Tibial nerve (tissue), 4 donors: ENCODE measurements at regions not wholly inside any gene's neighbourhood (a gene's known extent, or its start where the extent isn't known, plus 50 kb on each side); places are given as distances from the start of the nearest gene placed in this dataset.
"Not testable (repeated sequence)": the region's sequence is repeated elsewhere in the genome, so short reads cannot be mapped to it uniquely, and the experiment has no call there.

ENCODE experiments used
- DNase-seq, 2 donors: peaks; one replicate each; pipeline ENCODE4 v3.0.0-alpha.2; 2019; ENCODE audit warnings: low spot score in 2 of 2
- H3K27ac ChIP-seq, 4 donors: fragments of 200-600 bp; sonication (generic) in 3 of 4; one replicate each; pipeline ENCODE4 v1.5.1; 2017 to 2019; ENCODE audit warnings: mild to moderate bottlenecking in 1 of 4
- H3K27me3 ChIP-seq, 2 donors: fragments of 200-600 bp; sonication (generic) in 1 of 2; one replicate each; pipeline versions ENCODE4 v1.5.1 to v1.6.0; 2017 to 2019
- H3K36me3 ChIP-seq, 3 donors: fragments of 200-600 bp; sonication (generic); one replicate each; pipeline ENCODE4 v1.5.1; 2018 to 2019
- H3K4me1 ChIP-seq, 4 donors: fragments of 200-600 bp; sonication (generic) in 3 of 4; one replicate each; pipeline ENCODE4 v1.5.1; 2017 to 2019
- H3K4me3 ChIP-seq, 4 donors: fragments of 200-600 bp; sonication (generic) in 3 of 4; one replicate each; pipeline ENCODE4 v1.5.1; 2017 to 2019; ENCODE audit warnings: mild to moderate bottlenecking in 1 of 4, moderate library complexity in 1 of 4
- H3K9me3 ChIP-seq, 4 donors: fragments of 200-600 bp; sonication (generic) in 3 of 4; one replicate each; pipeline ENCODE4 v1.5.1; 2017 to 2019
- EP300 ChIP-seq, 2 donors: sonication (generic); formaldehyde crosslinking; IDR thresholded peaks; one replicate each; pipeline ENCODE4 v1.6.1; 2017; ENCODE audit warnings: antibody characterized with exemption in 2 of 2, mild to moderate bottlenecking in 1 of 2
- POLR2A ChIP-seq, 2 donors: fragments of 450-650 bp; IDR thresholded peaks; one replicate each; pipeline ENCODE4 v1.6.1; 2017; ENCODE audit warnings: antibody characterized with exemption in 2 of 2, mild to moderate bottlenecking in 2 of 2, moderate library complexity in 2 of 2
- WGBS, 2 donors: methylation state at CpG; one replicate each; pipeline ENCODE4 v1.1.5; 2018; 5-methylcytosine and 5-hydroxymethylcytosine counted together
- TF ChIP-seq, protein P1 (sequence below), 5 experiments: fragments of 200-600 bp in 3 of 5; fragments of 450-650 bp in 2 of 5; sonication (generic) in 3 of 5; IDR thresholded peaks; one replicate each; pipeline ENCODE4 v1.5.1; 2016 to 2019; ENCODE audit warnings: antibody characterized with exemption in 5 of 5, mild to moderate bottlenecking in 3 of 5, moderate library complexity in 2 of 5

DNA sequence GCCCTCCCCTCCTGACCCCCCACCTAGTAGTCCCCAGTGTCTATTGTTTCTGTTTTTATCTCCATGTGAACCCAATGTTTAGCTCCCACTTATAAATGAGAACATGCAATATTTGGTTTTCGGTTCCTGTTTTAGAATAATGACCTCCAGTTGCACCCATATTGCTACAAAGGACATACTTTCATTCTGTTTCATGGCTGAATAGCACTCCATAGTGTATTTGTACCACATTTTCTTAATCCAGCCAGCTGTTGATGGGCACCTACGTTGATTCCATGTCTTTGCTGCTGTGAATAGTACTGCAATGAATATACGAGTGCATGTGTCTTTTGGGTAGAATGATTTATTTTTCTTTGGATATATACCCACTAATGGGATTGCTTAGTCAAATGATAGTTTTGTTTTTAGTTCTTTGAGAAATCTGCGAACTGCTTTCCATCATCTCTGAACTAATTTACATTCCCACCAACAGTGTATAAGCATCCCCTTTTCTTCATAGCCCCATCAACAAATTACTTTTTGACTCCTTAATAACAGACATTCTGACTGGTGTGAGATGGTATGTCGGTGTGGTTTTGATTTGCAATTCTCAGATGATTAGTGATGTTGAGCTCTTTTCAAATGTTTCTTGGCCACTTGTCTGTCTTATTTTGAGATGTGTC lies 128.4 kb upstream of the PHYHIPL start:
- 85 to 86% methylated on average over 5 of the region's 5 CpGs for WGBS, 2 donors
- no peaks in the 10 kb centered on the region for H3K4me1 ChIP-seq
- DNase-seq = no peak
- no peak overlapping the region for H3K27ac ChIP-seq
- no peak for TF ChIP-seq EP300 (IDR thresholded peaks at IDR 0.05)
- TF ChIP-seq, protein P1, sequence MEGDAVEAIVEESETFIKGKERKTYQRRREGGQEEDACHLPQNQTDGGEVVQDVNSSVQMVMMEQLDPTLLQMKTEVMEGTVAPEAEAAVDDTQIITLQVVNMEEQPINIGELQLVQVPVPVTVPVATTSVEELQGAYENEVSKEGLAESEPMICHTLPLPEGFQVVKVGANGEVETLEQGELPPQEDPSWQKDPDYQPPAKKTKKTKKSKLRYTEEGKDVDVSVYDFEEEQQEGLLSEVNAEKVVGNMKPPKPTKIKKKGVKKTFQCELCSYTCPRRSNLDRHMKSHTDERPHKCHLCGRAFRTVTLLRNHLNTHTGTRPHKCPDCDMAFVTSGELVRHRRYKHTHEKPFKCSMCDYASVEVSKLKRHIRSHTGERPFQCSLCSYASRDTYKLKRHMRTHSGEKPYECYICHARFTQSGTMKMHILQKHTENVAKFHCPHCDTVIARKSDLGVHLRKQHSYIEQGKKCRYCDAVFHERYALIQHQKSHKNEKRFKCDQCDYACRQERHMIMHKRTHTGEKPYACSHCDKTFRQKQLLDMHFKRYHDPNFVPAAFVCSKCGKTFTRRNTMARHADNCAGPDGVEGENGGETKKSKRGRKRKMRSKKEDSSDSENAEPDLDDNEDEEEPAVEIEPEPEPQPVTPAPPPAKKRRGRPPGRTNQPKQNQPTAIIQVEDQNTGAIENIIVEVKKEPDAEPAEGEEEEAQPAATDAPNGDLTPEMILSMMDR (IDR thresholded peaks at IDR 0.05) = no peak
- TF ChIP-seq POLR2A (IDR thresholded peaks at IDR 0.05) = no peak
- peaks cover 0 to 11% (median 0%) of the 10 kb centered on the region in 4 donors for H3K9me3 ChIP-seq
- H3K36me3 ChIP-seq = no peaks in the 10 kb centered on the region
- no peaks in the 10 kb centered on the region for H3K27me3 ChIP-seq
- H3K4me3 ChIP-seq = no peak overlapping the region

- WGBS, 2 donors = 84 to 93% methylated on average over 2 of the region's 2 CpGs
- not testable (repeated sequence) for H3K4me3 ChIP-seq, H3K36me3 ChIP-seq, H3K27ac ChIP-seq, H3K27me3 ChIP-seq, H3K4me1 ChIP-seq, DNase-seq
- peaks cover 0 to 11% (median 0%) of the 10 kb centered on the region in 4 donors for H3K9me3 ChIP-seq
These were observed 122.9 kb upstream of the PHYHIPL start for GRCh38 chr10:59053502-59053901.

DNA sequence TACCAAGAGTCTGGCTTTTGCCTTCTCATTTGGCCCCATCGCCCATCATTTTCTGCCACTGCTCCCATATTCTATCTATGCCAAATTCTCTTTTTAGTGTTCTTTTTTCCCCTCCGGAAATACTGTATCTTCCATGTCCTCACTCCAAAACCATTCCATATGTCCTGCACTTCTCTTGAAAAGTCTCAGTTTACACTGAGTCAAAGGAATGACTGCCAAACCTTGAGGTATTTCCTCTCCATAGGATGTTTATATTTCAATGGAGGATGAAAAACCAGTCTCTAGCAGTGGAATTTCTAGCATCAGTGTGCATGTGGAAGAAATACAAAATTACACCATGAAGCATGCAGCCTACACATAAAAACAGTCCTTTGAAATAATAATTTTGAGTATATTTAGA lies 121.4 kb upstream of the PHYHIPL start:
- H3K36me3 ChIP-seq = no peaks in the 10 kb centered on the region
- H3K27ac ChIP-seq = no peak overlapping the region
- TF ChIP-seq POLR2A (IDR thresholded peaks at IDR 0.05) = no peak
- TF ChIP-seq EP300 (IDR thresholded peaks at IDR 0.05) = no peak
- TF ChIP-seq, protein P1 (IDR thresholded peaks at IDR 0.05) = no peak
- H3K4me3 ChIP-seq = no peak overlapping the region
- 68 to 89% methylated on average over 2 of the region's 2 CpGs for WGBS, 2 donors
- no peaks in the 10 kb centered on the region for H3K27me3 ChIP-seq
- DNase-seq = no peak
- H3K4me1 ChIP-seq = no peaks in the 10 kb centered on the region
- peaks cover 0 to 5% (median 0%) of the 10 kb centered on the region in 4 donors for H3K9me3 ChIP-seq

GRCh38 chr10:59057345-59057744 lies 119.1 kb upstream of the PHYHIPL start:
- Histone ChIP-seq H3K27ac (no peak overlapping the region), H3K4me1 (no peaks in the 10 kb centered on the region), H3K27me3 (no peaks in the 10 kb centered on the region), H3K36me3 (no peaks in the 10 kb centered on the region), H3K4me3 (no peak overlapping the region), H3K9me3 (no peaks in the 10 kb centered on the region)
- TF ChIP-seq EP300 (IDR thresholded peaks at IDR 0.05) (no peak), POLR2A (IDR thresholded peaks at IDR 0.05) (no peak)
- TF ChIP-seq, protein P1 (IDR thresholded peaks at IDR 0.05) = no peak
- DNase-seq = no peak

DNA sequence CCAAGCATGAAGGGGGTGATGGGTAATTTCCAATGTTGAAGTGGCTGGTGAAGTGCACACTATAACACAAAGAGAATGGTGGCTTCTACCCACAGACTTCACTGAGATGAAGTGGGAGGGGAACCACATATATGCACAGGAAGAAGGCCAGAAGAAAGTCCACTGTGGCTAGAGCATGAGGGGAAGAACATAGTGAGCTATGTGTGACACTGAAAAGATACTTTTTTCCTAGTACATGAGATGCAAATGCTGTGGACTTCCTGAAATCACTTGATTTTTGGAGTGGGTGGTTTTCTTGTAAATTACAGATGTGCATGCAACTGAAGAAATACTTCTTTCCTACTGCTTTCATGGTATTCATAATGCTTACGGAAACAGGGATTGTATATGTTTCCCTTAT lies 115.6 kb upstream of the PHYHIPL start:
- TF ChIP-seq EP300 (IDR thresholded peaks at IDR 0.05) = no peak
- no peak for TF ChIP-seq POLR2A (IDR thresholded peaks at IDR 0.05)
- TF ChIP-seq, protein P1 (IDR thresholded peaks at IDR 0.05) = no peak
- WGBS, 2 donors = 90 to 97% methylated on average over 1 of the region's 1 CpG
- H3K36me3 ChIP-seq = no peaks in the 10 kb centered on the region
- no peaks in the 10 kb centered on the region for H3K9me3 ChIP-seq
- no peak overlapping the region for H3K4me3 ChIP-seq
- no peaks in the 10 kb centered on the region for H3K27me3 ChIP-seq
- H3K27ac ChIP-seq = no peak overlapping the region
- H3K4me1 ChIP-seq = no peaks in the 10 kb centered on the region
- no peak for DNase-seq

- 87 to 100% methylated on average over 1 of the region's 1 CpG for WGBS, 2 donors
- TF ChIP-seq EP300 (IDR thresholded peaks at IDR 0.05) (no peak), POLR2A (IDR thresholded peaks at IDR 0.05) (no peak)
- TF ChIP-seq, protein P1 (IDR thresholded peaks at IDR 0.05) = no peak
- H3K36me3 ChIP-seq = no peaks in the 10 kb centered on the region
These were observed 113.0 kb upstream of the PHYHIPL start for GRCh38 chr10:59063491-59063890.

More at GRCh38 chr10:59063491-59063890, 113.0 kb upstream of the PHYHIPL start:
- no peaks in the 10 kb centered on the region for H3K9me3 ChIP-seq
- H3K4me3 ChIP-seq = no peak overlapping the region
- no peaks in the 10 kb centered on the region for H3K4me1 ChIP-seq
- H3K27ac ChIP-seq = no peak overlapping the region
- H3K27me3 ChIP-seq = no peaks in the 10 kb centered on the region
- DNase-seq = no peak
